Thoracic aorta (tissue), 2 donors: ENCODE measurements at regions not wholly inside any gene's neighbourhood (a gene's known extent, or its start where the extent isn't known, plus 50 kb on each side); places are given as distances from the start of the nearest gene placed in this dataset.

Experiments
- ATAC-seq: fragments of 150-250 bp; one replicate; pipeline ENCODE4 v1.8.0; 2017; ENCODE audit warnings: low read depth; ENCODE audit not compliant: insufficient number of reproducible peaks, low FRiP score
- DNase-seq: peaks from one replicate; pipeline ENCODE4 v3.0.0-alpha.2; 2020; ENCODE audit warnings: low spot score
- H3K27ac ChIP-seq, 2 donors: fragments of 200-600 bp; sonication (generic); 1 replicate in 1 of 2; 2 replicates in 1 of 2; pipeline ENCODE4 v1.5.1; 2016; ENCODE audit warnings: mild to moderate bottlenecking in 2 of 2, moderate library complexity in 2 of 2
- H3K27me3 ChIP-seq: fragments of 200-600 bp; sonication (generic); replicated peaks from 2 replicates; pipeline ENCODE4 v1.6.0; 2016; ENCODE audit warnings: mild to moderate bottlenecking; ENCODE audit not compliant: insufficient read depth
- H3K36me3 ChIP-seq: fragments of 200-600 bp; sonication (generic); one replicate; pipeline ENCODE4 v1.5.1; 2016
- H3K4me1 ChIP-seq, 2 donors: fragments of 200-600 bp; sonication (generic); 1 replicate in 1 of 2; 2 replicates in 1 of 2; pipeline versions ENCODE4 v1.5.1 to v1.6.0; 2016; ENCODE audit warnings: low read depth in 2 of 2, mild to moderate bottlenecking in 1 of 2; ENCODE audit not compliant: control insufficient read depth in 1 of 2
- H3K4me3 ChIP-seq: fragments of 200-600 bp; sonication (generic); 2 replicates; pipeline ENCODE4 v1.5.1; 2016; ENCODE audit warnings: mild to moderate bottlenecking
- H3K9me3 ChIP-seq: fragments of 200-600 bp; sonication (generic); 2 replicates; pipeline ENCODE4 v1.5.1; 2016
- CTCF ChIP-seq: fragments of 200-600 bp; sonication (generic); IDR thresholded peaks from one replicate; pipeline ENCODE4 v1.5.1; 2019; ENCODE audit warnings: antibody characterized with exemption

GRCh38 chr1:239283216-239283615 lies 103.2 kb upstream of the CHRM3 start:
- no peak for TF ChIP-seq CTCF
- Histone ChIP-seq H3K27me3 (no peaks in the 10 kb centered on the region), H3K4me3 (no peak overlapping the region), H3K4me1 (no peaks in the 10 kb centered on the region), H3K36me3 (no peaks in the 10 kb centered on the region), H3K9me3 (no peaks in the 10 kb centered on the region), H3K27ac (no peak overlapping the region)
- ATAC-seq (no peak), DNase-seq (no peak)

GRCh38 chr1:239282411-239282810 lies 104.0 kb upstream of the CHRM3 start:
- DNase-seq (no peak), ATAC-seq (no peak)
- H3K9me3 ChIP-seq = no peaks in the 10 kb centered on the region

GRCh38 chr1:239276051-239276450 lies 110.3 kb upstream of the CHRM3 start:
- DNase-seq (no peak), ATAC-seq (no peak)
- Histone ChIP-seq H3K9me3 (no peaks in the 10 kb centered on the region), H3K27ac (no peak overlapping the region), H3K4me3 (no peak overlapping the region), H3K36me3 (no peaks in the 10 kb centered on the region), H3K27me3 (no peaks in the 10 kb centered on the region), H3K4me1 (no peaks in the 10 kb centered on the region)
- TF ChIP-seq CTCF = no peak

More at GRCh38 chr1:239282411-239282810, 104.0 kb upstream of the CHRM3 start:
- no peak for TF ChIP-seq CTCF
- Histone ChIP-seq H3K36me3 (no peaks in the 10 kb centered on the region), H3K27ac (no peak overlapping the region), H3K4me3 (no peak overlapping the region), H3K4me1 (no peaks in the 10 kb centered on the region), H3K27me3 (no peaks in the 10 kb centered on the region)

GRCh38 chr1:239274242-239274830 lies 112.0 kb upstream of the CHRM3 start:
- DNase-seq (no peak), ATAC-seq (no peak)
- H3K27me3 ChIP-seq = no peaks in the 10 kb centered on the region
- H3K36me3 ChIP-seq = no peaks in the 10 kb centered on the region
- no peak for TF ChIP-seq CTCF
- no peak overlapping the region for H3K4me3 ChIP-seq
- H3K27ac ChIP-seq = no peak overlapping the region
- no peaks in the 10 kb centered on the region for H3K9me3 ChIP-seq
- H3K4me1 ChIP-seq = no peaks in the 10 kb centered on the region

GRCh38 chr1:239270509-239270908 lies 115.9 kb upstream of the CHRM3 start:
- no peak for TF ChIP-seq CTCF
- H3K27me3 ChIP-seq = no peaks in the 10 kb centered on the region
- no peak for DNase-seq
- no peaks in the 10 kb centered on the region for H3K4me1 ChIP-seq
- H3K9me3 ChIP-seq = no peaks in the 10 kb centered on the region
- H3K27ac ChIP-seq = no peak overlapping the region
- ATAC-seq = no peak
- no peak overlapping the region for H3K4me3 ChIP-seq
- no peaks in the 10 kb centered on the region for H3K36me3 ChIP-seq
